NCI-H1436 treated with DMSO at 0.1 percent for 48 hours (cell line): ENCODE measurements at regions not wholly inside any gene's neighbourhood (a gene's known extent, or its start where the extent isn't known, plus 50 kb on each side); places are given as distances from the start of the nearest gene placed in this dataset.

Experiments used
- DNase-seq: peaks from one replicate; lab custom pipeline; 2025; lab: John Stamatoyannopoulos, UW

GRCh38 chr4:119823891-119824290 is 195.3 kb upstream of the PDE5A start:
- no peak for DNase-seq

- no peak for DNase-seq
Observed at GRCh38 chr4:119823045-119823444, 194.4 kb upstream of the PDE5A start.

GRCh38 chr4:119816473-119816872 is 187.9 kb upstream of the PDE5A start:
- no peak for DNase-seq

GRCh38 chr4:119810001-119810400 is 181.4 kb upstream of the PDE5A start:
- DNase-seq, result no peak

- no peak for DNase-seq
Observed at GRCh38 chr4:119804404-119804803, 175.8 kb upstream of the PDE5A start.

GRCh38 chr4:119797238-119797894 is 168.8 kb upstream of the PDE5A start:
- DNase-seq, result no peak

- no peak for DNase-seq
Observed at GRCh38 chr4:119795986-119796578, 167.5 kb upstream of the PDE5A start.

- DNase-seq, result no peak
Observed at GRCh38 chr4:119794681-119795080, 166.1 kb upstream of the PDE5A start.

- no peak for DNase-seq
Observed at GRCh38 chr4:119794113-119794512, 165.5 kb upstream of the PDE5A start.

GRCh38 chr4:119788349-119789266 is 160.0 kb upstream of the PDE5A start:
- DNase-seq, result no peak

- DNase-seq, result no peak
Observed at GRCh38 chr4:119785963-119786362, 157.4 kb upstream of the PDE5A start.

- DNase-seq, result no peak
Observed at GRCh38 chr4:119783189-119783983, 154.8 kb upstream of the PDE5A start.

GRCh38 chr4:119781044-119781443 is 152.4 kb upstream of the PDE5A start:
- DNase-seq, result no peak

GRCh38 chr4:119774840-119775239 is 146.2 kb upstream of the PDE5A start:
- no peak for DNase-seq

GRCh38 chr4:119765951-119766350 is 137.3 kb upstream of the PDE5A start:
- no peak for DNase-seq

- DNase-seq, result no peak
Observed at GRCh38 chr4:119765469-119765868, 136.9 kb upstream of the PDE5A start.

- no peak for DNase-seq
Observed at GRCh38 chr4:119763386-119763785, 134.8 kb upstream of the PDE5A start.

GRCh38 chr4:119755599-119755998 is 127.0 kb upstream of the PDE5A start:
- DNase-seq, result no peak

- DNase-seq, result no peak
Observed at GRCh38 chr4:119752936-119753335, 124.3 kb upstream of the PDE5A start.

GRCh38 chr4:119750771-119751170 is 122.2 kb upstream of the PDE5A start:
- no peak for DNase-seq

GRCh38 chr4:119750048-119750447 is 121.4 kb upstream of the PDE5A start:
- no peak for DNase-seq

GRCh38 chr4:119748853-119749252 is 120.2 kb upstream of the PDE5A start:
- no peak for DNase-seq
